ENCODE measurements at regions not wholly inside any gene's neighbourhood (a gene's known extent, or its start where the extent isn't known, plus 50 kb on each side); places are given as distances from the start of the nearest gene placed in this dataset.

GRCh38 chr20:52624281-52624680 is 347.9 kb upstream of the TSHZ2 start:
- FAIRE-seq (no peak), ATAC-seq (no peak), DNase-seq (ENCODE audit: low spot score) (no peak)
- Histone ChIP-seq H3K9ac (ENCODE audit: insufficient read depth, low read depth, low read length) (no peak overlapping the region), H3K36me3 (replicated peaks in 1 of 2; ENCODE audit: control insufficient read depth in 1 of 2, insufficient read depth in 2 of 2, low read length in 2 of 2) (no peaks in the 10 kb centered on the region), H3K79me2 (ENCODE audit: insufficient read depth, low read length) (no peaks in the 10 kb centered on the region), H2AFZ (ENCODE audit: low read length) (no peak overlapping the region), H3K4me3 (replicated peaks in 1 of 3; ENCODE audit: insufficient read depth in 1 of 3, low read depth in 2 of 3, low read length in 3 of 3) (no peak overlapping the region), H3K4me1 (ENCODE audit: insufficient read depth, low read length) (no peaks in the 10 kb centered on the region), H4K20me1 (ENCODE audit: insufficient read depth, low read length) (no peaks in the 10 kb centered on the region), H3K9me3 (ENCODE audit: low read length) (no peaks in the 10 kb centered on the region), H3K4me2 (ENCODE audit: low read depth, low read length) (no peak overlapping the region), H3K27me3 (ENCODE audit: control insufficient read depth in 1 of 2, insufficient read depth in 2 of 2, low read length in 2 of 2) (no peaks in the 10 kb centered on the region), H3K27ac (ENCODE audit: extremely low read length, insufficient read depth, low read length) (no peak overlapping the region)
- POLR2A ChIA-PET: no interaction called here
- no TSS peak for BruUV-seq (replicated peaks)
- WGBS (ENCODE audit: low lambda C conversion rate): 23% methylated on average over 4 of the region's 4 CpGs
- no peak for TF ChIP-seq ATF1 (CRISPR knock-in tag; IDR thresholded peaks at IDR 0.05)
- TF ChIP-seq ZNF512B (CRISPR knock-in tag; IDR thresholded peaks at IDR 0.05; ENCODE audit: borderline replicate concordance): no peak
- no peak for TF ChIP-seq ZNF772 (CRISPR knock-in tag; IDR thresholded peaks at IDR 0.05)
- TF ChIP-seq MLLT10 (CRISPR knock-in tag; IDR thresholded peaks at IDR 0.05): no peak
- no peak for TF ChIP-seq DMAP1 (CRISPR knock-in tag; IDR thresholded peaks at IDR 0.05)
- TF ChIP-seq ZNF432 (CRISPR knock-in tag; IDR thresholded peaks at IDR 0.05; ENCODE audit: borderline replicate concordance): no peak
- TF ChIP-seq SCMH1 (CRISPR knock-in tag; IDR thresholded peaks at IDR 0.05; ENCODE audit: borderline replicate concordance): no peak
- TF ChIP-seq SP2 (CRISPR knock-in tag; IDR thresholded peaks at IDR 0.05): no peak
- TF ChIP-seq, protein P1, sequence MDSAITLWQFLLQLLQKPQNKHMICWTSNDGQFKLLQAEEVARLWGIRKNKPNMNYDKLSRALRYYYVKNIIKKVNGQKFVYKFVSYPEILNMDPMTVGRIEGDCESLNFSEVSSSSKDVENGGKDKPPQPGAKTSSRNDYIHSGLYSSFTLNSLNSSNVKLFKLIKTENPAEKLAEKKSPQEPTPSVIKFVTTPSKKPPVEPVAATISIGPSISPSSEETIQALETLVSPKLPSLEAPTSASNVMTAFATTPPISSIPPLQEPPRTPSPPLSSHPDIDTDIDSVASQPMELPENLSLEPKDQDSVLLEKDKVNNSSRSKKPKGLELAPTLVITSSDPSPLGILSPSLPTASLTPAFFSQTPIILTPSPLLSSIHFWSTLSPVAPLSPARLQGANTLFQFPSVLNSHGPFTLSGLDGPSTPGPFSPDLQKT (CRISPR knock-in tag; IDR thresholded peaks at IDR 0.05; ENCODE audit: borderline replicate concordance): no peak
- TF ChIP-seq RBFOX2 (IDR thresholded peaks at IDR 0.05; ENCODE audit: low read depth, low read length): no peak
- CTCF ChIA-PET (ENCODE audit: low intra/inter-chr PET ratio, low total read pairs): no interaction called here
- intact Hi-C loops (cut with micrococcal nuclease; ENCODE audit: unreplicated experiment) (no loop called here), in situ Hi-C loops (cut with HindIII; ENCODE audit: extremely low pct_ligation_motif_present, low pct_unique_long_range_greater_than_20kb) (no loop called here)
